IMR-90 (cell line): ENCODE measurements at regions not wholly inside any gene's neighbourhood (a gene's known extent, or its start where the extent isn't known, plus 50 kb on each side); places are given as distances from the start of the nearest gene placed in this dataset.

Experiments used
- ATAC-seq: fragments of 200-7000 bp; cut with Tn5 transposase; 2 replicates; pipeline ENCODE4 v1.9.1; 2020; ENCODE audit warnings: low read depth, mild to moderate bottlenecking, moderate library complexity
- BruUV-seq: library from RNA; stranded (reverse); fragments of 400-500 nt; replicated peaks from 2 replicates; lab custom pipeline; 2021; lab: Mats Ljungman, UMichigan
- CTCF ChIA-PET: fragments of 300-600 bp; formaldehyde crosslinking; extraction: SDS; loops from one replicate; lab custom pipeline; 2021; ENCODE audit warnings: antibody characterized with exemption; lab: Yijun Ruan, JAX
- POLR2A ChIA-PET: fragments of 300-600 bp; sonication (Branson Sonifier 250); formaldehyde crosslinking; loops from one replicate; lab custom pipeline; 2022; ENCODE audit warnings: antibody characterized with exemption; ENCODE audit not compliant: unreplicated experiment; lab: Charles Lee
- DNase-seq: peaks from one replicate; pipeline ENCODE4 v3.0.0; 2013
- H2AFZ ChIP-seq: replicated peaks from 2 replicates; pipeline ENCODE3; 2013; ENCODE audit warnings: low read length, mild to moderate bottlenecking; ENCODE audit not compliant: poor library complexity
- H2AK5ac ChIP-seq: 2 replicates; pipeline ENCODE4 v1.6.1; 2013; ENCODE audit warnings: low read depth, low read length, inconsistent platforms
- H2AK9ac ChIP-seq: replicated peaks from 2 replicates; pipeline ENCODE3; 2013; ENCODE audit warnings: mild to moderate bottlenecking, low read depth, low read length, moderate library complexity; ENCODE audit not compliant: poor library complexity
- H2BK120ac ChIP-seq: 2 replicates; pipeline ENCODE4 v1.6.1; 2013; ENCODE audit warnings: low read depth, low read length, inconsistent platforms
- H2BK15ac ChIP-seq: 3 replicates; pipeline ENCODE4 v1.6.1; 2013; ENCODE audit warnings: low read depth, low read length, inconsistent platforms
- H2BK20ac ChIP-seq: 2 replicates; pipeline ENCODE4 v1.6.1; 2013; ENCODE audit warnings: low read depth, mild to moderate bottlenecking, inconsistent platforms, low read length, moderate library complexity
- H2BK5ac ChIP-seq: 2 replicates; pipeline ENCODE4 v1.6.1; 2013; ENCODE audit warnings: mild to moderate bottlenecking, low read depth, low read length, inconsistent platforms; ENCODE audit not compliant: poor library complexity, severe bottlenecking
- H3K14ac ChIP-seq: replicated peaks from 2 replicates; pipeline ENCODE4 v1.6.1; 2013; ENCODE audit warnings: low read depth, low read length, inconsistent platforms
- H3K18ac ChIP-seq: 2 replicates; pipeline ENCODE4 v1.6.1; 2013; ENCODE audit warnings: low read depth, low read length, control low read depth
- H3K23ac ChIP-seq: 2 replicates; pipeline ENCODE4 v1.6.1; 2013; ENCODE audit warnings: low read depth, low read length, inconsistent platforms
- H3K27ac ChIP-seq: 2 replicates; pipeline ENCODE4 v1.5.1; 2013; ENCODE audit warnings: mild to moderate bottlenecking, control low read depth, low read length; ENCODE audit not compliant: insufficient read depth
- H3K27me3 ChIP-seq: 2 replicates; pipeline ENCODE4 v1.6.1; 2013; ENCODE audit warnings: low read length; ENCODE audit not compliant: control insufficient read depth, insufficient read depth
- H3K36me3 ChIP-seq: 2 replicates; pipeline ENCODE4 v1.6.1; 2013; ENCODE audit warnings: low read length, mixed read lengths; ENCODE audit not compliant: control insufficient read depth, insufficient read depth
- H3K4ac ChIP-seq: 2 replicates; pipeline ENCODE4 v1.6.1; 2013; ENCODE audit warnings: low read depth, low read length, inconsistent platforms
- H3K4me1 ChIP-seq: 2 replicates; pipeline ENCODE4 v1.6.1; 2013; ENCODE audit warnings: low read length, mixed read lengths; ENCODE audit not compliant: control insufficient read depth, insufficient read depth
- H3K4me2 ChIP-seq: 2 replicates; pipeline ENCODE4 v1.6.1; 2013; ENCODE audit warnings: low read depth, mild to moderate bottlenecking, control low read depth, low read length, moderate library complexity
- H3K4me3 ChIP-seq: 2 replicates; pipeline ENCODE4 v1.5.1; 2013; ENCODE audit warnings: low read depth, mild to moderate bottlenecking, control low read depth, low read length, moderate library complexity; ENCODE audit not compliant: insufficient read depth
- H3K56ac ChIP-seq: 2 replicates; pipeline ENCODE4 v1.6.1; 2013; ENCODE audit warnings: low read length, inconsistent platforms; ENCODE audit not compliant: insufficient read depth; ENCODE audit errors: extremely low read depth
- H3K79me1 ChIP-seq, 2 experiments: 2 replicates each; pipeline ENCODE4 v1.6.1; 2013; ENCODE audit warnings: low read length in 2 of 2, inconsistent platforms in 1 of 2, low read depth in 1 of 2
- H3K9ac ChIP-seq: 2 replicates; pipeline ENCODE4 v1.6.1; 2013; ENCODE audit warnings: low read depth, low read length, control low read depth
- H3K9me1 ChIP-seq: 2 replicates; pipeline ENCODE4 v1.6.1; 2013; ENCODE audit warnings: low read length, inconsistent platforms; ENCODE audit not compliant: insufficient read depth
- H3K9me3 ChIP-seq: 2 replicates; pipeline ENCODE4 v1.6.1; 2013; ENCODE audit warnings: low read length; ENCODE audit not compliant: control insufficient read depth, insufficient read depth
- H4K20me1 ChIP-seq: 2 replicates; pipeline ENCODE4 v1.6.1; 2013; ENCODE audit warnings: low read length, inconsistent platforms; ENCODE audit not compliant: insufficient read depth
- H4K5ac ChIP-seq: 2 replicates; pipeline ENCODE4 v1.6.1; 2013; ENCODE audit warnings: mild to moderate bottlenecking, low read depth, low read length, control low read depth
- H4K8ac ChIP-seq, 2 experiments: 2 replicates each; pipeline ENCODE4 v1.6.1; 2013; ENCODE audit warnings: low read depth in 2 of 2, low read length in 2 of 2, control low read depth in 1 of 2, inconsistent platforms in 1 of 2
- H4K91ac ChIP-seq: 2 replicates; pipeline ENCODE4 v1.6.1; 2013; ENCODE audit warnings: low read depth, low read length, inconsistent platforms; ENCODE audit not compliant: insufficient read depth
- CEBPB ChIP-seq: IDR thresholded peaks from 2 replicates; pipeline ENCODE4 v1.6.1; 2012; ENCODE audit warnings: low read depth, low read length, improper control_type of control experiment
- CHD1 ChIP-seq: IDR thresholded peaks from 2 replicates; pipeline ENCODE4 v1.6.1; 2012; ENCODE audit warnings: low read depth, low read length, improper control_type of control experiment
- ELK1 ChIP-seq: fragments of 150-350 bp; IDR thresholded peaks from 2 replicates; pipeline ENCODE4 v1.6.1; 2016; ENCODE audit warnings: low read depth, mild to moderate bottlenecking, low read length, moderate library complexity, borderline replicate concordance
- FOS ChIP-seq: fragments of 150-350 bp; IDR thresholded peaks from 2 replicates; pipeline ENCODE4 v1.6.1; 2016; ENCODE audit warnings: low read depth, low read length
- MAFK ChIP-seq: IDR thresholded peaks from 2 replicates; pipeline ENCODE4 v1.6.1; 2012; ENCODE audit warnings: low read depth, low read length, improper control_type of control experiment
- MXI1 ChIP-seq: IDR thresholded peaks from 2 replicates; pipeline ENCODE4 v1.6.1; 2012; ENCODE audit warnings: low read depth, mild to moderate bottlenecking, low read length, moderate library complexity, borderline replicate concordance
- NFE2L2 ChIP-seq: fragments of 150-350 bp; IDR thresholded peaks from 2 replicates; pipeline ENCODE4 v1.6.1; 2016; ENCODE audit warnings: low read depth, mild to moderate bottlenecking, low read length
- POLR2A ChIP-seq: IDR thresholded peaks from 2 replicates; pipeline ENCODE4 v1.6.1; 2012; ENCODE audit warnings: mild to moderate bottlenecking, low read depth, low read length
- RAD21 ChIP-seq: IDR thresholded peaks from 2 replicates; pipeline ENCODE4 v1.6.1; 2012; ENCODE audit warnings: low read length, improper control_type of control experiment
- RCOR1 ChIP-seq: IDR thresholded peaks from 2 replicates; pipeline ENCODE4 v1.6.1; 2012; ENCODE audit warnings: mild to moderate bottlenecking, low read length, improper control_type of control experiment; ENCODE audit not compliant: insufficient replicate concordance
- RFX5 ChIP-seq: IDR thresholded peaks from 2 replicates; pipeline ENCODE4 v1.8.0; 2012; ENCODE audit warnings: low read depth, mild to moderate bottlenecking, low read length, moderate library complexity
- WGBS, 2 experiments: methylation state at CpG; one replicate each; pipeline versions ENCODE4 v1.1.5 to v1.1.7; 2013; ENCODE audit warnings: missing lambda C conversion rate in 2 of 2; ENCODE audit not compliant: insufficient read length in 1 of 2; ENCODE audit errors: extremely low coverage in 2 of 2; 5-methylcytosine and 5-hydroxymethylcytosine counted together
- dilution Hi-C: fragments of 300-500 bp; cut with HindIII; formaldehyde crosslinking; loops from one replicate; pipeline ENCODE4 v1.14.3; 2018; ENCODE audit warnings: low sequenced_read_pairs; ENCODE audit not compliant: unreplicated experiment
- in situ Hi-C: fragments of 300-500 bp; cut with MboI; formaldehyde crosslinking; loops from 3 replicates; pipeline ENCODE4 v1.14.3; 2019; ENCODE audit warnings: low sequenced_read_pairs, inconsistent platforms, mixed read lengths
- intact Hi-C: fragments of 100-400 bp; cut with micrococcal nuclease; formaldehyde crosslinking; loops from 2 replicates; pipeline ENCODE4 v1.10.0; 2022
- TF ChIP-seq, protein P1 (sequence below): conservative IDR thresholded peaks from 2 replicates; pipeline ENCODE4 v1.5.1; 2012; ENCODE audit warnings: mild to moderate bottlenecking, low read depth, low read length, improper control_type of control experiment
- TF ChIP-seq, protein P2 (sequence below): fragments of 150-350 bp; IDR thresholded peaks from 2 replicates; pipeline ENCODE4 v1.6.1; 2017; ENCODE audit warnings: mild to moderate bottlenecking, antibody characterized with exemption, low read length, low read depth

- DNase-seq (no peak), ATAC-seq (no peak)
- Histone ChIP-seq H3K27me3 (peaks cover 2% of the 10 kb centered on the region; the same call in 1 of the 2 replicates), H3K4me1 (no peaks in the 10 kb centered on the region), H2AFZ (no peak overlapping the region), H3K36me3 (no peaks in the 10 kb centered on the region), H3K56ac (no peak overlapping the region), H3K79me1 (no peaks in the 10 kb centered on the region), H2BK5ac (no peak overlapping the region), H3K27ac (no peak overlapping the region), H3K18ac (no peak overlapping the region), H2AK9ac (no peak overlapping the region), H3K9me1 (no peaks in the 10 kb centered on the region), H3K14ac (no peak overlapping the region), H4K5ac (no peak overlapping the region), H2BK15ac (no peak overlapping the region), H2BK120ac (no peak overlapping the region), H3K4me3 (no peak overlapping the region), H3K23ac (no peak overlapping the region), H4K20me1 (no peaks in the 10 kb centered on the region), H3K4me2 (no peak overlapping the region), H2BK20ac (no peak overlapping the region), H3K4ac (no peak overlapping the region), H4K91ac (no peak overlapping the region), H2AK5ac (no peak overlapping the region), H3K9ac (no peak overlapping the region), H3K9me3 (no peaks in the 10 kb centered on the region), H4K8ac (no peak overlapping the region)
- TF ChIP-seq NFE2L2 (no peak), CHD1 (no peak), RCOR1 (no peak), ELK1 (no peak), FOS (no peak), RFX5 (no peak), MAFK (no peak), MXI1 (no peak), POLR2A (no peak), RAD21 (no peak), CEBPB (no peak)
- TF ChIP-seq, protein P1, sequence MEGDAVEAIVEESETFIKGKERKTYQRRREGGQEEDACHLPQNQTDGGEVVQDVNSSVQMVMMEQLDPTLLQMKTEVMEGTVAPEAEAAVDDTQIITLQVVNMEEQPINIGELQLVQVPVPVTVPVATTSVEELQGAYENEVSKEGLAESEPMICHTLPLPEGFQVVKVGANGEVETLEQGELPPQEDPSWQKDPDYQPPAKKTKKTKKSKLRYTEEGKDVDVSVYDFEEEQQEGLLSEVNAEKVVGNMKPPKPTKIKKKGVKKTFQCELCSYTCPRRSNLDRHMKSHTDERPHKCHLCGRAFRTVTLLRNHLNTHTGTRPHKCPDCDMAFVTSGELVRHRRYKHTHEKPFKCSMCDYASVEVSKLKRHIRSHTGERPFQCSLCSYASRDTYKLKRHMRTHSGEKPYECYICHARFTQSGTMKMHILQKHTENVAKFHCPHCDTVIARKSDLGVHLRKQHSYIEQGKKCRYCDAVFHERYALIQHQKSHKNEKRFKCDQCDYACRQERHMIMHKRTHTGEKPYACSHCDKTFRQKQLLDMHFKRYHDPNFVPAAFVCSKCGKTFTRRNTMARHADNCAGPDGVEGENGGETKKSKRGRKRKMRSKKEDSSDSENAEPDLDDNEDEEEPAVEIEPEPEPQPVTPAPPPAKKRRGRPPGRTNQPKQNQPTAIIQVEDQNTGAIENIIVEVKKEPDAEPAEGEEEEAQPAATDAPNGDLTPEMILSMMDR: no peak
- TF ChIP-seq, protein P2, sequence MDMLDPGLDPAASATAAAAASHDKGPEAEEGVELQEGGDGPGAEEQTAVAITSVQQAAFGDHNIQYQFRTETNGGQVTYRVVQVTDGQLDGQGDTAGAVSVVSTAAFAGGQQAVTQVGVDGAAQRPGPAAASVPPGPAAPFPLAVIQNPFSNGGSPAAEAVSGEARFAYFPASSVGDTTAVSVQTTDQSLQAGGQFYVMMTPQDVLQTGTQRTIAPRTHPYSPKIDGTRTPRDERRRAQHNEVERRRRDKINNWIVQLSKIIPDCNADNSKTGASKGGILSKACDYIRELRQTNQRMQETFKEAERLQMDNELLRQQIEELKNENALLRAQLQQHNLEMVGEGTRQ: no peak
- CTCF ChIA-PET: no interaction called here
- BruUV-seq: no TSS peak
- in situ Hi-C loops: no loop called here
- POLR2A ChIA-PET: no interaction called here
- dilution Hi-C loops: no loop called here
- intact Hi-C loops: no loop called here
- WGBS, 2 experiments: 60% methylated on average over 2 of the region's 6 CpGs; no CpG with 5 or more reads in 1 of the 2 experiments
Observed at GRCh38 chr20:47936612-47937011, 151.3 kb upstream of the SULF2 start.
